HT-29 (cell line): ENCODE measurements at regions not wholly inside any gene's neighbourhood (a gene's known extent, or its start where the extent isn't known, plus 50 kb on each side); places are given as distances from the start of the nearest gene placed in this dataset.

Experiments
- DNase-seq: peaks from one replicate; pipeline ENCODE4 v3.0.0-alpha.2; 2015; ENCODE audit warnings: low spot score

DNA sequence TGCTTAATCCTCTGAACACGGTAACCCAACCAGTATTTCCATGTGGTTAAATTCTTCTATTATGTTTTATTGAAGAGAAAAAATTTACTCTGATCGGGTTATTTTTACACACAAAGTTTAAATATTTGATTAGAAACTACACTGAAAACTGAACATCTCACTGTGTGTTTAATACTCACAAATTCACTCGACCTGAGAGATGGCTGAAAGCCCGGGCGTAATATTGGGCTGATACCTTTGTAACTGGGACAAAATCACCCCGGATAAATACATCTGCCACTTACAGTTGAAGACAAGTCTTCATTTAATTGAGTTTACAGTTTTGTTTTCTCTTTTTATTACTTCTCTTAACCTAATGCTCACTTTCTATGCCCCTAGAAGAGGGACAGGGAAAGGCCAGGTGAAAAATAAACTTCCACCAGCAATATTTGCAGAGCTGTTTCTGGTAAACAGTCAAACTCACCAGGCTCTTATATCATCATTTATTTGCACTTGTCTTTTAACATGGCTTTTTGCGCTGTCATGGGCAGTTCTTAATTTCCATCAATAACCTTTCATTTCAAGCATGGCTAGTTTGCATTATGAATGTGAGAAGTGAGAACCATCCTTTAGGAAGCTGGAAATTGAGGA is 145.6 kb upstream of the TMCO5A start:
- no peak for DNase-seq

DNA sequence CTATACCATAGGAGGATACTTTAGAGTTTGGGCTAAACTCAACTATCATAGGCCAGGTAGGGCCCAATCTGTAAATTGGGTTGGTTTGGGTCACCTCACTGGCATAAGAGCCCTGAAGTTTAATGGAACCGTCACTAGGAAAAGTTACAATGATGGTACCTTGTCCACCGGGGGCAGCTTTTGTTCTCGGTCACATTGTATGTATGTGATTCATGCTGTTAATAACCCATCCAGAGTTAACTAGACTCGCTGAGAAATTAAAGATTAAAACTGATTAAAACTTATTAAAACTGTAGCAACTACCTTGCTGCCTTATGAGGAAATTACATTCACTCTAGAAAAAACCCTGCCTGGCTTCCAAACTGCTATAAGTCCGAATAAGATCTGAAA is 145.0 kb upstream of the TMCO5A start:
- DNase-seq, result no peak

DNA sequence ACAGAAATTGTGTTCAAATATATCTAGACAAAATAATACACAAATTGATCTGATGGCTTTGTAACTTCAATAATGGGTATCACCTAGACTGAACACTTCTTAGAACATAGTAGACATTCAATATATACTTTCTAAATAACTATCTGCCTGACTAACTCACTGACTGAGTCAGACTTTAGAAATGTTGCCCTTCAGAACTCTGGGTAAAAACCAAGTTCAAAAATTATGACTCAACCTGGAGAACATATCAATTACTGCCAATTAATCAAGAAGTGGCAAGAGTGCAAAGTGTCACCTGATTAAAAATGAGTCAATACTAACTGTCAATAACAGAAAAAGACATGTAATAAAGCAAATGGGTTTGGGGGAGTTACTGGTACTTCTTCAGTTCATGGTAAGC is 144.6 kb upstream of the TMCO5A start:
- no peak for DNase-seq

DNA sequence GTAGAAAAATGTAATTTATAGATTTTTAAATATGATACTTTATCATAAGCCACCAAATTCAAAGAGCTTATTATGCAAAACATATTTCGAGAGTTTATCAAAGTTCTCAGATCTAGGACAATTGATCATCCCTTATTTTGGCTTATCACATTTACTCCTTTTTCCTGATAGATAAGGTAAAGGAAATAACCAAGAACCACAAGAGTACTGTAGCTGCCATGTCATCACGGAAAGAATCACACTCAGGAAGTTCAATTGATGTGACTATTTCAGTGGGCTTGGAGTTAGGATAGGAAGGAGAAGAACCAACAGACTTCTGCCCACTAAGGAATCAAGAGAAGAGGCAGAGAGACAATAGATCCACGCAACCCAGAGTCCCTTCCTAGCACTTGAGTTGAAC is 142.7 kb upstream of the TMCO5A start:
- no peak for DNase-seq

DNA sequence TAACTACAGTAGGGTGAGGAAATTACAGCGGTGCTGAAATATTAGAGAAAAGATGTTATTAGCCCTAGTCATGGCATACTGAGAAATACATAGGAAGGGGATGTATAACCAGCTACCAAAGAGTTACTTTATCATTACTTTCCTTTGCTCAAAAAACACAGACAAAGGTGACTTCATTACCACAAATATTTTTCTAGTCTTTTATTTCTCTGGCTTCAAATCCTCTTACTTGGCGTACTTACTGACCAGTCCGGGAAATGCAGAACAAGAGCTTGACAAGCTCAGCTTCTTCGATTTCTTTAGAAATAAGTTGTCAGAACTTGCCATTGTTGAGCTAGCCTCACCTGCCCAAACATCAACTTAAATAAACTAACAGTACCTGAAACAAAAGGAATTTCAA is 142.1 kb upstream of the TMCO5A start:
- no peak for DNase-seq

DNA sequence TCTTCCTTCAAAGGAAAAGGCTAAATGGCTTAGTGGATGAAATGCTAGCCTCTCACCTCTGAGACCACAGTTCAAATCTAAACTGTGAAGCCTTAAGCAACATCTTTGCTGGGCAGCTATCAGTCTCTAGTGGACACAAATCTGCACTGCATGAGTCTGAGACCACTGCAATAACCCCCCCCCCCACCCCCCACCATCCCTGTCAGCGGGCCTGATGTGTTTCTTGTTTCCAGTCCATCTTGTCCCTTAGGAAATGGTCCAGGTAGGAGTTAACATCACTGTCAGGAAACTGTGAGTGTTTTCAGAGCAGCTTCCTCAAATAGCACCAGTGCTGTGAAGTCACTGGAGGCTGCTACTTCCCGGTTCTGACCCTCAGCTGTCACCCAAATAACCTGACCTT is 140.6 kb upstream of the TMCO5A start:
- DNase-seq, result no peak

DNA sequence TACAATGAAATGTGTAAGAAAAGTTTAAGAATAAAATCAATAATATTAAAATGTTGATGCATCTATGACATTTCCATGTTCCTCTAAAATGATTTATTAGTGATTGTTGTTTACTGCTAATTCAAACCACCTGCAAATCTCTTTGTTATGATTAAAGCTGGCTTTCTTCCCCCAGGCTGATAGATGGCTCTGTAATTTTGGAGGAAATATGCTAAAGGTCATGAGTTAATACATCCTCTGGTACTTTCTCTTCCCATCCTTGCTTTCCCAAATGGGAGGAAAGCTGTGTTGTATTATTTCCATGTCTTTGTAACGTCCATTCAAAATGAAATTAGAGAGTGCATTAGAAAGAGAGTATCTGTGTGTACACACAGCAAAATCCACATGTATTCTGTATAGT is 139.5 kb upstream of the TMCO5A start:
- DNase-seq, result no peak

DNA sequence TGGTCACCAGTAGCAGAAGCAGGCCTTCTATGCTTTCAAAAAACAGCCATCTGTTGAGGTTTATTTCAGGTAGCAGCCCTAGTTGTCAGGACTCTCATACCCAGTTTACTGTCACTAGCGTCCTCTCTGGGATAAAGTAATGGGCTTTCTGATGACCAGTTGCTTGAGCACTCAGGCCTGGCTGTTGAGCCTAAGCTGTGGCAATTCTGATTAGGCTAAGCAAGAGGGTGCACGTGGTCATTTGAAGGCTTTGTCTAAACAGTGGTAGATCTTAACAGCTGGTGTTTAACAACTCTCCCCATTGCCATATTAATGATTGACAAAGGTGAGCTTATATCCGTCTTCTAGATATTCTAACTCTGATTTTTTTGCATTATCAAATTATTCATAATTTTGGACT is 132.9 kb upstream of the TMCO5A start:
- DNase-seq, result no peak

DNA sequence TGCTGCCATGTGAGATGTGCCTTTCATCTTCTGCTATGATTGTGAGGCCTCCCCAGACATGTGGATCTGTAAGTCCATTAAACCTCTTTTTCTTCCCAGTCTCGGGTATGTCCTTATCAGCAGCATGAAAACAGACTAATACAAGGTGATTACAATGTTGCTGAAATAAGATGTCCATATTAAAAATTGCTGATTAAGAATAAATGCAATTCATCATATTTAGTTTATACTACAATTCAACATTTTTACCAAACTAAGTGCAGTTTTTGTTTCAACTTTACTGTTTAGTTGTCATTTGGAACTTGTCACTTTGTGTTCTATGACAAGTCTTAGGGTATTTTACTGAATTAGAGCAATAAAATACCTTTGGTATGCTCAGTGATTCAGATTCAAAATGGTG is 127.6 kb upstream of the TMCO5A start:
- DNase-seq, result no peak

DNA sequence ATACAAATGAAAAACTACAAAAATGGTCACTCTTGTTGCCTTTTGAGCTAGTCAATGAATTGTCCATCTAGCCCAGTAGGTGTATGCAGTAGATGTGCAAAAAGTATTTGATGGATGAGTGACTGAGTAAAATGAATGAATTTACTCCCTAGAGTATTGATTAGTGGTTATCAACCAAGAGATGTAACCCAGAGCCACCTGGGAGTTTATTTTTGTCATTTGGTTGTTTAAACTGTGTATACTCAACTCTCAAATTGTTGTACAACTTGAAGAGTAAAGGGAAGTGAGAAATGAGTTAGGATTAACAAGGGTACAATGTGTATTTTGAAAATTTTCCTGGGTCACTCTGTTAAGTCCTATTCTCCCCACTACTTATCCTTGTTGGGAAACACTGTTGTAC is 124.1 kb upstream of the TMCO5A start:
- DNase-seq, result no peak

DNA sequence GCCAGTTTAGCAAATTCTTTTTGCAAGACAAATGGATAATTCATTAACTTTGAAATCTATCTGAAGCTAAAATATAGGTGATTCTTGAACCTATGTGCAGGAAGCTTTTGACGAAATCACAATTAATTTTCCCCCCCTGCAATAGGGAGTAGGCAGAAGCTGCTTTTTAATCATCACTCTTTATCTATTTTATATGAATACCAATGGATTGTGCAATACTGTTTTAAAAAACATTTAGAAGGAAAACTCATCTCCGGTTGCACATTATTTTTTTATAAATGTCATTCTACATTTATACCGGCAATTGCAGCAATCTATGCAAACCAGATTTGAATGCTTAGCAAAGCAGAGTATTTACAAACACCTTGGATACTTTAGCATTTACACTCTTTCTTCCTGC is 121.1 kb upstream of the TMCO5A start:
- DNase-seq, result no peak

DNA sequence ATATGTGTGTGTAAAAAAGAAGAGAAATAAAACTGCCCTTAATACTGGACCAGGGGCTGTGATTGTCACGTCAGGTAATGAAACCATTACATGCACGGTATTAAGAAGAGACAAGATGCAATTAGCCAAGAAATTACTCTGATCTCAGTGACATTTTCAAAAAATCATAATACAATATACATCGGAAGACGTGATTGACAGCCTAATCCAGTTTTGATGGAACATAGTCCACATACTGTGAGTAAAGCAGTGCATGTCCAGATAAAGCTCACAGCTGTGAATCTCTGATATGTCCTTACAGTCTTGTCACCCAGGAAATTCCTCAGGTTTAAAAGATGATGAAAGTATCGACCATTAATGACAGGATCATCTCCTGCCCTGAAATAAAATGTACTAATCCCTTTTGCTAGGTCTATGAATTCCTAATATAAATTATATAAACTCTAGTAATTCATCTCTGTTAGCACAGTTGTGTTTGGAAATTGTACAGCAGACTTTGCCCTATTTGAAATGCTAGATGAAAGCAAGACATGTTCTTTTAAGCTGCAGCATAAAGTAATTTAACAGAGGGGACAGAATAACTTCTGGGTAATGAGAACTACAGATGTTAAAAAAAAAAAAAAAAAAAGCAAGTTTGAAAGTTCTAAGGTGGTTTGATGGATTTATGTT is 119.5 kb upstream of the TMCO5A start:
- no peak for DNase-seq

DNA sequence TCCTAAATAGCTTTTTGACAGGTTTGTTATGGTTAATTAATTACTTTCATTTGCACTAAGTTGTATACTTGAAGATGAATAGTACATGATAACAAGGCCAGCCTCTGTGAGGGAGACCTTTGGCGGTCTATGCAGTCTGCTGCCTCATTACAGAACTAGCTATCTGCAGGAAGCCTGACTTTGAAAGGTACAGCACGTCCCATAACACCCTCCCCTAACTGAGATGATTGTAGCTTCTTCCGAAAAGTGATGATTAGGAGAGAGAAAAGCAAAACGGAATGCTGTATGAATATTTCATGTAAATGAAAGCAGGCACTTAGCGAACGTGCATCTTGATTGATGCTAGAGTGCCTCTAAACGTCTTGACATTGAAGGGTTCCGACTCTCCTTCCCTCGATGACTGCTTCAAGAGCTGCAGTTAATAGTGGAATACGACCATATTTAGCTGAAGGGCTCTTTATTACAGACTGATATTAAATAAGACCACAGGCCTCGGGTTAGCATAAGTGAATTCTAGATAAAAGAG is 116.2 kb upstream of the TMCO5A start:
- no peak for DNase-seq

DNA sequence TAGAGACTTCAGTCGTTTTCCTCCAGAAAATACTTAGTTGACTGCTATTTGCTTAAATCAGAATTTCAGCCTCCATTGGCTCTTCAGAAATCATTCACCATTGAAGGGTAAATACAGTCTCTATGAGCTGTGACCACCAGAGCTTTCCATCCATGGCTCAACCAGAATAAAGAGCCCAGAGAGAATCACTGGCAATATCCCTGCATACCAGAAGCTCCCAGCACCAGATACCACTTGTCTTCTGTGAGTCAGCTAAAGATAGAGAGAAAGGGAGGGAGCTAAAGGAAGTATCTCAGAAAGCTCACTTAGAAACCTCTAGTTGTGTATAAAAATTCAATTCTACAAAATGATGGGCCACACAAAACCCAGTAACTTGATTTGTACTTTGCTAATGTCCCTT is 115.2 kb upstream of the TMCO5A start:
- no peak for DNase-seq

DNA sequence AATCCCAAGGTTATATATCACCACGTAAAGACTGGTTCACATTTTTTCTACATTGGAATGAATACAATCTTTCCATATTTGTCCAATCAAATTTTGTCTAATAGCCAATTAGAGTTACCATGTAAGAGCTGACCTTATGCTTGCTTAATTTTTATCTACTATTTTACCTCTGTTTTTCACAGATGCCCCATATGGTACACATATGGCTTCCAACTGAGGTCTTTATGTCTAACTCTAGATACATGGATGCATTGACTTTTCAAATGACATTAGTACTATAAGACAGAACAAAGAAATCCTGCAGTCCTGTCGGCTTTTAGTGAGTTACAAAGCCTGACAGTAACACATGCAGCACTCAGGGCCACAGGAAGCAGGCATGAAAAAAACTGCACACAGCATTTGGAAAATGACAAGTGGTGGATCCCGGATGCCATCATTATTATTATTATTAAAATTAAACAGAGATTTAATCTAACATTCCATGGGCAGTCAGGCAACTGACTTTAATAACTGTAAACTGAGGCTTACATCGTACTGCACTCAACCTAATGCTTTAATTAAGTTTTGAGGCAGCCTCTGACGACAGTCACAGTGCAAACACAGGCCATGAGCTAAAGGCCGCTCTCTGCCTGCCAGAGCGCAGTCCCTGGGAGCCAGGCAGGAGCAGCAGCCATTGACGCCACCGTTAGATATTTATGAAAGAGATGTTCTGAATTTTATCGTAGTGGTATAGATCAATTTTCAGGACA is 113.9 kb upstream of the TMCO5A start:
- DNase-seq, result no peak

DNA sequence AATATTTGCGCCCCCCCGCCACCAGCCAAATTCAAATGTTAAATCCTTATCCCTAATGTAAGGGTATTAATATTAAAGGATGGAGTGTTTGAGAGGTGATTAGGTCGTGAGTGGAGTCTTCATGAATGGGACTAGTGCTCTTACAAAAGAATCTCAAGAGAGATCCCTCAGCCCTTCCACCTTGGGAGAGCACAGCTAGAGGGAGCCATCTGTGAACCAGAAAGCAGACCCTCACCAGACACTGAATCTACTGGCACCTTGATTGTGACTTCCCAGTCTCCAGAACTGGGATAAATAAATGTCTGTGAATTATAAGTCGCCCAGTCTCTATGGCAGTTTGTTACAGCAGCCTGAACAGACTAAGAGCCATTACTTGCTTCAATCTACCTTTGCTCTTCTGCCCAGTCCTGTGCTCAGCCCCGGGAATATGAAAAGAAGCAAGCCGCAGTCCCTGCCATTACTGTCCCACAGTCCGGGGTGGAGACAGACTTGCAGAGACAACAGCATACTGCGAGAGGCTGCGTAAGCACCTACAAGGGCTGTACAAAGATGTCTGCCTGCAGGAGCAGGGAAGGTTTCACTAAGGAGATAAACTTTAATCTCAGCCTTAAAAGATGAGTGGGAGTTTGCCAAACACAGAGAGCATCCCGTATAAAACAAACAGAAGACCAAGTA is 110.7 kb upstream of the TMCO5A start:
- no peak for DNase-seq

DNA sequence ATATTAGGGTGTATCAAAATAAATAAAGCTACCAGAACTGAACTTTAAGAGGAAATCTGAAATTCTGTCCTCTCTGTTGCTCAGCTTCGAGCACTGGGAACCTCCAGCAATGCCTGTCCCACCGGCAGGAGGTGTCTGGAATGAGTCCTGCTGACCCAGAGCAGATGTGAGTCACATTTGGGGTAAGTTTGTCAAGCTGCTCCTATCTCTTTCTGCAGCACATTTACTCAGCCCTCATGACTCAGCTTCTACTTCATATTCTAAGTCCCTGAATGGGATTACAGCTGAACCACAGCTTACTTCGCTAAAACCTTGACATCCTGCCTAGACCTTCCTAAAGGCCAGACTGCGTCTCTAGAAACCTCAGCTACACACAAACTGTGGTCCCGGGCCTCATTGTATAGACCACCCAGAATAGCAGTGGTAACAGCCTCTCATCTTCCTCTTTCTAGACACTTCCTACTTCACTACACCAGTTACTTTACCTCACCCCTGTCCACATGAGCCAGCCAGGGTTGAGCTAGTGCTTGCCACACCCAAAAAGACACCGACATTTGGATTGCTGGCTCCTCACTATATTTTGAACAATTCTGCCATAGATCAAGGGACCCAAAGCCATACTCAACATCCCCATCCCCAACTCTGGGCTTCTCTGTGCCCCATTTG is 109.6 kb upstream of the TMCO5A start:
- DNase-seq, result no peak

DNA sequence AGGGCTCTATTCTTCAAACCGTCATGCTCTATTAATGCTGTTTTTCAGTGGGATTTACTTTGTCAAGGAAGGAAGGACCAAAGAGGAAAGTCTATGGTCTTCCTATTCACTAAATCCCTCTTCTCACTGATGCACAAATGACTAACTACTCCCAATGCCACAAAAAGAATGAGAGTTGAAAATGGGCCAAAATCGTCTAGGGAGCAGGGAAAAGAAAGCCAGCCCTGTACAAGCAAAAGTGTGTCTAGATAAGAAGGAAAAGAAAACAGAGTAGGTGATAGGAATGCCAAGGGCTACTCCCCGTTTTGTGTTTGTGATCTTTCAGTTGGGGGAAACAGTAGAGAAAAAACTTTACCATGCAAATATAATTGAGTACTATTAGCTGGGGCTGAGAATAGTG is 97.2 kb upstream of the TMCO5A start:
- DNase-seq, result no peak

DNA sequence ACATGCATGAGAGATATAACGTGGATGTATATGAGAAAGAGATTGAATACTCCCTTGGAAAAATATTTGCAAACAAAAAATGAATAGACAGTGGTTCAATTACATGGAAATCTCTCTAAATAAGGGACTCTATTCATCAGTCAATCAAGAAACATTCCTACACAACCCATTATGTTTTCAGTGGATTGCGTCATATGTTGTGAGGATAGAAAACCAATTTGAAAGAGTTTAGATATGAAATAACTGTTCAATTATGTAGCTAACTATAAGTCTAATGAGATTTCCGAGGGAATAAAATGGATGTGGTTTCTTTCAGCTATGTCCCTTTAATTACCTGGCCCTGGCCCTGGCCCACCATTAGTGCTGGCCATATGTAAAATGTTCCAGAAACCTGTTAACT is 86.7 kb upstream of the TMCO5A start:
- DNase-seq, result no peak

DNA sequence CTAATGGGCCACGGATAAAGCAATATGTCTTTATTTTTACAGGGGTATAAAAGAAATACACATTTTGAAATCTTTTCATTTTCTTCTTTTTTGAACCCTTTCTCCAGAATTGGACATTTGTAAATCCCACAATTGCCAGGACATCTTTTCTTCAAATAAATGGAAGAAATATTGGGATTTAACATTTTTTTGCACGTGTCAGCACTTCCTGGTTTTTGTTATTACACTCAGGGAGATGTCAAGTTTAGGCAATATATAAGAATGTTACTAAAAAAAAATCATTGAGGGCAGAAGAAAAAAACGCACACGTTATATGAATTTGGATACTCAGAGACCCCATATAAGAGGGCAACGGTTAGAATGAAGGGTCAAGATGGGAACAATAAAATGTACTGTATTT is 78.3 kb upstream of the TMCO5A start:
- DNase-seq, result no peak

DNA sequence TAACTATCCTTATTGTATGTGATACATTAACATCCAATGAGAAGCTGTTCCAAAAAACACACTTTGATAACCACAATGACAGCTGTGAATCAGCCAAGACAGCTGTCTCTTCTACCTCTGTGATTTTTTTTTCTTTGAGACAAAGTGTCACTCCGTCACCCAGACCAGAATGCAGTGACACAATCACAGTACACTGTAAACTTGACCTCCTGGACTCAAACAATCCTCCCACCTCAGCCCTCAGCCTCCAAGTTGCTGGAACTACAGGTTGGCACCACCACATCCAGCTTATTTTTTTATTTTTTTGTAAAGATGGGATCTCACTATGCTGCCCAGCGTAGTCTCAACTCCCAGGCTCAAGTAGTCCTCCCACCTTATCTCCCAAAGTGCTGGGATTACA is 73.5 kb upstream of the TMCO5A start:
- no peak for DNase-seq

DNA sequence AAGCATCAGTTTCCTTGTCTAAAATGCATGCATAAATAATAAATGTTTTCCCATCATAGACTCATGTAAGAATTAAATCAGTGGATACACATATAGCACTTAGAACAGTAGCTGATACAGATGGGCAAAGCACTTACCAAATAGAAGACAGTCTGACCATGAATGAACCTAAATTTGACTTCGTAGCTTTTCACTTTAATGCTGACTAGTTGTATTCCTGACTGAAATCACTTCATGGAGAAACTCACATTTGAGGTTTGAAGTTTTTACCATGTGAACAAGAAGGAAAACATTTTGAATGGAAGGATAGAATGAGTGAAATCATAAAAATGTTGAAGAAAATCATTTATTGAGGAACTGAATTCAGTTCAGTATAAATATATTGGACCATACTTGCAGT is 68.8 kb upstream of the TMCO5A start:
- no peak for DNase-seq
